ENCODE measurements at regions not wholly inside any gene's neighbourhood (a gene's known extent, or its start where the extent isn't known, plus 50 kb on each side); places are given as distances from the start of the nearest gene placed in this dataset.

- H3K4me1 ChIP-seq (ENCODE audit: control insufficient read depth in 1 of 2, insufficient read depth in 1 of 2, low read depth in 1 of 2, low read length in 1 of 2) = no peaks in the 10 kb centered on the region
- no peaks in the 10 kb centered on the region for H3K9me3 ChIP-seq
- no peaks in the 10 kb centered on the region for H3K36me3 ChIP-seq
- TF ChIP-seq CTCF (IDR thresholded peaks at IDR 0.05) = no peak
- H3K27ac ChIP-seq = no peak overlapping the region
- H3K27me3 ChIP-seq = peaks cover 53% of the 10 kb centered on the region
- no peak overlapping the region for H3K4me3 ChIP-seq (ENCODE audit: low read depth in 1 of 2, low read length in 1 of 2)
These were observed 519.3 kb downstream of the MED13L start for GRCh38 chr12:115758183-115758582.

DNA sequence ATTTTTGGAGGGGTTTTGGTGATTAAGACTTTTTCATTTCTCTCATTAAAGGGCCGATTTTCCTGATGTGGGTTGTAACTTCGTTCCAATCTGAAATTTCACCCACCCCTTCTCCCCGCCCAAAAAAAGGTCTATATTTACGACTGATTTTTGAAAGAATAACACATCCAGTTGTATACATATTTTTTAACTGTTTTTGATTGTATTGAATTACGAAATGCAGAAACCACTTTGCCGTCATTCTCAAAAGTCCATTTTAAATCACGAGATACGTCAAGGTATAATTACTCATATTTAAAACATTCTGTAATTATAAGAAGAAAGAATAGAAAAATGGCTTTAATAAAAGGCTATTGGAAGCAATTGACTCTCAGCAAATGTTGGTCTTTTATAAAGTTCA lies 520.7 kb downstream of the MED13L start:
- Histone ChIP-seq H3K4me3 (ENCODE audit: low read depth in 1 of 2, low read length in 1 of 2) (no peak overlapping the region), H3K27ac (no peak overlapping the region), H3K9me3 (no peaks in the 10 kb centered on the region), H3K36me3 (no peaks in the 10 kb centered on the region), H3K4me1 (ENCODE audit: control insufficient read depth in 1 of 2, insufficient read depth in 1 of 2, low read depth in 1 of 2, low read length in 1 of 2) (no peaks in the 10 kb centered on the region), H3K27me3 (peaks cover 60% of the 10 kb centered on the region)
- TF ChIP-seq CTCF (IDR thresholded peaks at IDR 0.05) = no peak

- Histone ChIP-seq H3K36me3 (no peaks in the 10 kb centered on the region), H3K4me3 (ENCODE audit: low read depth in 1 of 2, low read length in 1 of 2) (no peak overlapping the region), H3K4me1 (ENCODE audit: control insufficient read depth in 1 of 2, insufficient read depth in 1 of 2, low read depth in 1 of 2, low read length in 1 of 2) (no peaks in the 10 kb centered on the region), H3K9me3 (no peaks in the 10 kb centered on the region), H3K27ac (no peak overlapping the region), H3K27me3 (peaks cover 60% of the 10 kb centered on the region)
- no peak for TF ChIP-seq CTCF (IDR thresholded peaks at IDR 0.05)
These were observed 521.2 kb downstream of the MED13L start for GRCh38 chr12:115756271-115756670.

DNA sequence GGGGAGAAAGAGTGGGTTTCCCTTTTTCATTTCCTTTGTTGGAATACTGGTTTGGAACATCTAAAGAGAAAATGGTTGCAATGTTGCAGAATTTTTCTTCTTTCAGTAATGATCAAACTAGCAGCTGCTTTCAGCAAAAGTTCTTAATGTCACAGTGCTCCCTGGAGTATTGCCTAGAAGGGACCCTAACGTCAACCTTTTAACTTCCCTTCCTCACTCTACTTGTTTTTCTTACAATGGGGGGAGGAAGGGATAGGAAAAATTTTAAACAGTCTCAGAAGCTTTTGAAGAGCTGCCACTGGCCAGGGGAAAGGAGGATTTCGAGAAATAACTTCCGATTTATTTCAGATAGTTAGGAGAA lies 521.8 kb downstream of the MED13L start:
- no peak overlapping the region for H3K27ac ChIP-seq
- H3K9me3 ChIP-seq = no peaks in the 10 kb centered on the region
- H3K27me3 ChIP-seq = peaks cover 60% of the 10 kb centered on the region
- no peak overlapping the region for H3K4me3 ChIP-seq (ENCODE audit: low read depth in 1 of 2, low read length in 1 of 2)
- TF ChIP-seq CTCF (IDR thresholded peaks at IDR 0.05) = no peak
- H3K36me3 ChIP-seq = no peaks in the 10 kb centered on the region
- no peaks in the 10 kb centered on the region for H3K4me1 ChIP-seq (ENCODE audit: control insufficient read depth in 1 of 2, insufficient read depth in 1 of 2, low read depth in 1 of 2, low read length in 1 of 2)

GRCh38 chr12:115755061-115755724 lies 522.3 kb downstream of the MED13L start:
- no peak overlapping the region for H3K27ac ChIP-seq
- no peaks in the 10 kb centered on the region for H3K9me3 ChIP-seq
- H3K4me3 ChIP-seq (ENCODE audit: low read depth in 1 of 2, low read length in 1 of 2) = no peak overlapping the region
- no peaks in the 10 kb centered on the region for H3K36me3 ChIP-seq
- H3K4me1 ChIP-seq (ENCODE audit: control insufficient read depth in 1 of 2, insufficient read depth in 1 of 2, low read depth in 1 of 2, low read length in 1 of 2) = no peaks in the 10 kb centered on the region
- H3K27me3 ChIP-seq = peaks cover 60% of the 10 kb centered on the region
- no peak for TF ChIP-seq CTCF (IDR thresholded peaks at IDR 0.05)
